GM20000 (cell line): ENCODE measurements at regions not wholly inside any gene's neighbourhood (a gene's known extent, or its start where the extent isn't known, plus 50 kb on each side); places are given as distances from the start of the nearest gene placed in this dataset.

Experiments used
- DNase-seq: peaks from one replicate; pipeline ENCODE4 v3.0.0; 2012; ENCODE audit warnings: low spot score
- TF ChIP-seq, protein P1 (sequence below): IDR thresholded peaks from 2 replicates; pipeline ENCODE4 v1.5.1; 2012; ENCODE audit warnings: mild to moderate bottlenecking, control low read depth; ENCODE audit errors: extremely low read depth, missing control alignments

DNA sequence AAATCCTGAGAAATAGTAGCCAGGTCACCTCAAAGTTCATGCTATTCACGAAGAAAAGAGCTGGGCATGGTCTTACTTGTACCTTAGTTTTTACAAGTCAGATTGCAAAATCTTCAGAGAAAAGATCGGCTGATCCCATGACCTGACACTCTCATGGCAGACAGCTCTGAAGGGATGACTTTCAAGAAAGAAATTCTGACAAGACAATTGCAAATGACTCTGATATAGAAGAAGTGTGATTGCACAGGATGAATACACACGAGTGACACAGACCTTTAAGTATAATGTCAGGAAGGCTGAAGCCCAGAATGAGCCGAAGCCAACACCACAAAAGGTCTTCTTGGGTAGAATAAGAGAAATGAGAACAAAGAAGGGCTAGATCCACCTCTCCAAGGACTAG lies 59.4 kb upstream of the DRD2 start:
- DNase-seq: no peak
- TF ChIP-seq, protein P1, sequence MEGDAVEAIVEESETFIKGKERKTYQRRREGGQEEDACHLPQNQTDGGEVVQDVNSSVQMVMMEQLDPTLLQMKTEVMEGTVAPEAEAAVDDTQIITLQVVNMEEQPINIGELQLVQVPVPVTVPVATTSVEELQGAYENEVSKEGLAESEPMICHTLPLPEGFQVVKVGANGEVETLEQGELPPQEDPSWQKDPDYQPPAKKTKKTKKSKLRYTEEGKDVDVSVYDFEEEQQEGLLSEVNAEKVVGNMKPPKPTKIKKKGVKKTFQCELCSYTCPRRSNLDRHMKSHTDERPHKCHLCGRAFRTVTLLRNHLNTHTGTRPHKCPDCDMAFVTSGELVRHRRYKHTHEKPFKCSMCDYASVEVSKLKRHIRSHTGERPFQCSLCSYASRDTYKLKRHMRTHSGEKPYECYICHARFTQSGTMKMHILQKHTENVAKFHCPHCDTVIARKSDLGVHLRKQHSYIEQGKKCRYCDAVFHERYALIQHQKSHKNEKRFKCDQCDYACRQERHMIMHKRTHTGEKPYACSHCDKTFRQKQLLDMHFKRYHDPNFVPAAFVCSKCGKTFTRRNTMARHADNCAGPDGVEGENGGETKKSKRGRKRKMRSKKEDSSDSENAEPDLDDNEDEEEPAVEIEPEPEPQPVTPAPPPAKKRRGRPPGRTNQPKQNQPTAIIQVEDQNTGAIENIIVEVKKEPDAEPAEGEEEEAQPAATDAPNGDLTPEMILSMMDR: no peak

DNA sequence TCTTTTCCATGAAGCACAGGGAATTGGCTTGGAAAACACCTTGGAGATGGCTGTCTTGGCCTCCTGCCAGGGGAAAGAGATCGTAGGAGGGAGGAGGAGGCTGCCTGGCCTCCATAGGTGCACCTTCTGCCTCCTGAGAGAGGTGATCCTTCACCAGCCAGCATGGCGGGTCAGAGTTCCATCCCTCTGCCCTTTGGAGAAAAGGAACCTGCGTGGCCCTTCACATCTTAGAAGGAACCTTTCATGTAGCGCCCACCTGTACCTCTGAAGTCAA lies 58.2 kb upstream of the DRD2 start:
- TF ChIP-seq, protein P1: no peak

DNA sequence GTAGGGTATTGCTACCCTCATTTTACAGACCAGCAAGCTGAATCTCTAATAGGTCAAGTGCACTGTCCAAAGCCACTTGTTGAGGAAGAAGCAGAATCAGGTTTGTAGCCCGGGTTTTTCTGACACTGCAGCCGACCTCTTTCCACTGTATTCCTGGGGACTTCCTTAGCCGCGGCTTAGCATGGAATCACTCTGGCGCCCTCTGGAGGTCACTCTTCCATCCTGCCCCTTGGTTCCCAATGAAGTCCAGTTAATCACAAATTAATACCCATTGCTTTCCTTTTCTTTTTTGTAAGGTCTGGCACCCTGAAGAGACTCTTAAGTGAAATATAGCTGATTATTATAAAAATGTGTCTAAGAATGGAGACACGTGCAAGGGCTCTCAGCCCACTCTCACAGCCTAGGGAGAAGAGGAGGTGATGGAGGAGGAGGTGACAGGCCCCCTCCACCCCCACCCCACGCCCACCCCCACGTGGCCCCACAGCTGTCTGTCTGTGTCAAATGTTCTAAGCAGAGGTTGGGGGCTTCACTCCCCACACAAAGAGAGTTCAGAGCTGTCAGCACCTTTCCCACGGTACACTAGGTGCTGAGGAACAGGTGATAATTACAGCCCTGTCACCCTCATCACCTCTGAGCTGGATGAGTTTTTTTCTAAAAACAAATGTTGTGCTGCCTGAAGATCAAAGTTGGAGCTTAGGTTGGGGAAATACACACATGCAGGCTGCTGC lies 57.7 kb upstream of the DRD2 start:
- DNase-seq: peak; percentile 65
- TF ChIP-seq, protein P1: peak; percentile 82

More for the DNA sequence above, 58.2 kb upstream of the DRD2 start:
- no peak for DNase-seq

DNA sequence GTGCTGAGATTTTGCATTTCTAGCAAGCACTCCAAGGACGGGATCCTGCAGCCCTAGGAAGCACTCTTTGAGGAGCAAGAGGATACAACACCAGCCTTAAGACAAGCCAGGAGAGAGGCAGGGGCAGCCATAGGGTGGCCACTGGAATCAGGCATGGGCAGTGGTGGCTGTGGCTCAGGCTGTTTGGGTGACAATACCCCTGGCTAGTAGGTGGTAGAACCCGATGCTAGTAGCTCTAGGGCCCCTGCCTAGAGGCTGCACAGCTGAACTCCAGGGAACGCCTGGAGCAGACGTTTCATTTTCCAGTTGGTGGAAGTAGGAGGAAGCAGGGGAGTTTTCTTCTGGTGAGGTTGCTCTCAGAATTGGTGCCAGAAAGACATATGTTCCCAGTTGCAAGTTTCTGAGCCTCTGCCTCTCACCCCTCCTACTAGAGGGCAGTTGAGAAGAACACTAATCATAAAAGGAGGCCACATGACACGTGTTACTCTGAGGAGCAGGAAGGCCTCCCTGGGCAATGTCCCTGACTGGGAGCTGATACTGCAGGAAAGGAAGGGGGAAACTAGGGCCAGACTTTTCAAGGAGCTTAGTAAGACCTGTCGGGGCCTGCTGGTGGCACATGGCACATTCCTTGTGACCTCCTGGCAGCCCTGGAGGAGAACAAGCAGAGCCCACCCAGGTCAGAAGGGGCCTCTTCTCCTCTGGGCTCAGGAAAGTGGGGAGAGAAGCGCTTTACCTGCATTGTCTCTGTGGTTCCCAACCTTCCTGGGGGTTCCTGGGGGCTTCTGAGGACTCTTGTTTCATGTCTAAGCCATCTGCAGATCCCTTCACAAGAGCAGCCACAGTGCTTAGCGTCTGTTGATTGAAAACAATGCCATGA lies 56.6 kb upstream of the DRD2 start:
- no peak for DNase-seq
- TF ChIP-seq, protein P1: no peak

DNA sequence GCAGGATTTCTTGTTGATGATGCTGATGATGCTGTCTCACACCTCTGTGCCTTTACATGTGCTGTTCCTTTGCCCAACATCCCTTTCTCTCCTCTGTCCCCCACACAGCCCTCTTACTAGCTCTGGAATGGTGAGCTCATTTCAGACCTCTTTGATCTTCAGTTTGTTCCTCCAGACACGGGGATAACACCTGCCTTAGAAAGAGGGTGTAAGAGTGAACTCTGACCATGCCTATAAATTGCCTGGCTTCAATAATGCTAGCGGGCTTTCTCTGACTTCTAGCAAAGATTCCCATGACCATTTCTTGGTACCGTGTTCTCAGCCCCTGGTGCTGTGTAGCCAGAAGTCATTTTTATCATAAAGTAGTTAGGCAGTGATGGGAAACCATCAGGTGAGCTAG lies 55.9 kb upstream of the DRD2 start:
- TF ChIP-seq, protein P1: no peak
- DNase-seq: no peak

DNA sequence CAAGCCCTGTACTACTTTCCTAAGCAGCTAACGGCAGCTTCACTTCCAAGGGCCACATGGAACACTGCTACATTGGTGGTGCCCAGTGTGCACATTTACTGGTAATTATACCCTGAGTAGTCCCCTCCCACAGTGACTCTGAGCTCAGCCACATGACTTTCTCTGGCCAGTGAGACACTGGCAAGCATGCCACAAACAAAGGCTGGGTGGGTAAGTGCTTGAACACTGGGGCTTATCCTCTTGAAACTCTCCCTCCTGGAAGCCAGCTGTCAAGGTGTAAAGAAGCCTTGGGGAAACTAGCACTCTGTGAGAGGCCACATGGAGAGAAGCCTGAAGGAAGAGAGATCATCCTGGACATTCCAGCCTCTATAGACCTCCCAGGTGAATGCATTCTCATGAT lies 54.4 kb upstream of the DRD2 start:
- TF ChIP-seq, protein P1: no peak
- DNase-seq: no peak

DNA sequence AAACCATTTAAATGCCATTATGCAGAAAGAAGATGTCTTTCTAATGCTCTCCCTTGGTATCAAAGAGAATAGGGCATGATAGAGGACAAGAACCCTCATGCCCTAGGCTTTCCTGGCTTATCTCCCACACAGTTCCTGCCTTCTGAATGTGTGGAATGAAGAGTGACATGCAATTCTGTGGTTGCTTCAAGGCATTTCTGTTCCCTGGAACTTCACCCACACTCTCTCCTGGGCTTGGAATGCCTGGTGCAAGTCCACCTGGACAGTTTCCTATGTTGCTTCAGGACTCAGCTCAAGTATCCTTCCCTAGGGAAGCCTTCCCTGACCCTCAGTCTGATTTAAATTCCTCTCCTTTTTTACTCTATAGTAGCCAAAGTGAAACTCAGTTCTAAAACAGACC lies 53.8 kb upstream of the DRD2 start:
- no peak for DNase-seq
- TF ChIP-seq, protein P1: no peak
